ENCODE measurements at regions not wholly inside any gene's neighbourhood (a gene's known extent, or its start where the extent isn't known, plus 50 kb on each side); places are given as distances from the start of the nearest gene placed in this dataset.

DNA sequence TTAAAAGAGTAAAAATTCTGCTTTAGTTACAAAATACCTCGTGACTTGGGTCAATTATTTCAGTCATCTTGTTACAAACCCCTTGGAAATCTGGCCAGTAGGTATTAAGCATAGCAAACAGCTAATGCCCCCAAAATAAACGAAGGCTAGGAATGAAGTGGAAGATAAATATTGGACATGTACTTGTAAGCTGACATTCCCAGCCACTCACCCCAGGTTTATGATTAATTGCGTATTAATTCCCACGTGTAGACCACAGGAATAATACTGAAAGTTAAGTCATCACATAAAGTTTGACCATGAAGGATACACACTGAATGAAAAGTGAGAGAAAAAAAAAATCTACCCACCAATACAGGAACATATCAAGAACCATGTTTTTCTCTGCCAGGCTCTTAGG lies 936.5 kb upstream of the ADGRB3 start:
- no peaks in the 10 kb centered on the region for H3K36me3 ChIP-seq (ENCODE audit: control insufficient read depth in 2 of 2, extremely low read depth in 1 of 2, insufficient read depth in 2 of 2, low read length in 2 of 2)
- CTCF ChIA-PET = no interaction called here
- no peak overlapping the region for H2AFZ ChIP-seq (ENCODE audit: low read depth, low read length)
- TF ChIP-seq MYC (IDR thresholded peaks at IDR 0.05; ENCODE audit: low read depth, low read length) (no peak), EZH2 (IDR thresholded peaks at IDR 0.05; ENCODE audit: borderline replicate concordance, low read depth, low read length, severe bottlenecking) (no peak), GATA2 (IDR thresholded peaks at IDR 0.05; ENCODE audit: insufficient read depth, insufficient read length, low read depth, low read length) (no peak), FOS (IDR thresholded peaks at IDR 0.05; ENCODE audit: borderline replicate concordance, insufficient read depth, low read length) (no peak), POLR2AphosphoS5 (IDR thresholded peaks at IDR 0.05; ENCODE audit: insufficient read depth, low read depth, low read length) (no peak)
- no peaks in the 10 kb centered on the region for H3K79me2 ChIP-seq (ENCODE audit: control insufficient read depth, insufficient read depth, low read length)
- no peak overlapping the region for H3K27ac ChIP-seq (ENCODE audit: insufficient read depth, low read depth, low read length)
- no peak for DNase-seq (ENCODE audit: low read depth, low spot score)
- no peaks in the 10 kb centered on the region for H3K9me1 ChIP-seq (replicated peaks; ENCODE audit: control insufficient read depth, extremely low read depth, insufficient read depth, low read length)
- no TSS peak for BruUV-seq (replicated peaks)
- no peak overlapping the region for H3K9ac ChIP-seq (replicated peaks; ENCODE audit: extremely low read depth, insufficient read depth, low read length)
- H3K9me3 ChIP-seq (replicated peaks; ENCODE audit: control insufficient read depth, insufficient read depth, low read length) = no peaks in the 10 kb centered on the region
- intact Hi-C loops (cut with micrococcal nuclease) (no loop called here), dilution Hi-C loops (cut with MboI; ENCODE audit: extremely low pct_ligation_motif_present, low sequenced_read_pairs) (no loop called here)
- no peaks in the 10 kb centered on the region for H3K27me3 ChIP-seq (ENCODE audit: control insufficient read depth in 2 of 2, insufficient read depth in 2 of 2, low read length in 2 of 2)
- H3K4me2 ChIP-seq (ENCODE audit: insufficient read depth, low read length) = no peak overlapping the region
- FAIRE-seq = no peak
- no peak overlapping the region for H3K4me3 ChIP-seq (replicated peaks in 1 of 3; ENCODE audit: insufficient read depth in 1 of 3, low read depth in 1 of 3, low read length in 3 of 3)
- POLR2A ChIA-PET = no interaction called here
- H4K20me1 ChIP-seq (replicated peaks; ENCODE audit: control insufficient read depth, extremely low read depth, insufficient read depth, low read length) = no peaks in the 10 kb centered on the region
- H3K4me1 ChIP-seq (ENCODE audit: control insufficient read depth, extremely low read depth, insufficient read depth, low read length) = no peaks in the 10 kb centered on the region

DNA sequence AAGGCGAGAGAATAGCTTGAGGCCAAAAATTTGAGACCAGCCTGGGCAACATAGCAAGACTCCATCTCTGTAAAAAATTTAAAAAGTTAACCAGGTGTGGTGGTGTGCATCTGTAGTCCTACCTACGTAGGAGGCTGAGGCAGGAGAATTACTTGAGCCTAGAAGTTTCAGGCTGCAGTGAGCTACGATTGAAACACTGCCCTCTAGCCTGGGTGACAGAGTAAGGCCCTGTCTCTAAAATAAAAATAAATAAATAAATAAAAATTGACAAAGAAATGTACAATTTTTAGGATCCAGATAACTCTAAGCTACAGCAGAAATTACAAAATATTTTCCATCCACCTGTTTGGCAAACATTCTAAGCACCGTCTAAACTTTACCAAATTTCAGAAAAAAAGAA lies 941.0 kb upstream of the ADGRB3 start:
- no peak overlapping the region for H2AFZ ChIP-seq (ENCODE audit: low read depth, low read length)
- H3K9me3 ChIP-seq (replicated peaks; ENCODE audit: control insufficient read depth, insufficient read depth, low read length) = no peaks in the 10 kb centered on the region
- no peaks in the 10 kb centered on the region for H3K36me3 ChIP-seq (ENCODE audit: control insufficient read depth in 2 of 2, extremely low read depth in 1 of 2, insufficient read depth in 2 of 2, low read length in 2 of 2)
- ChIA-PET POLR2A (no interaction called here), CTCF (interaction anchor here (1.1 to 2.1 kb wide), 2 partner anchors 9 to 26 kb away, joined by 3 to 5 read pairs; no protein-coding TSS in a partner anchor)
- no peaks in the 10 kb centered on the region for H4K20me1 ChIP-seq (replicated peaks; ENCODE audit: control insufficient read depth, extremely low read depth, insufficient read depth, low read length)
- no peak overlapping the region for H3K4me3 ChIP-seq (replicated peaks in 1 of 3; ENCODE audit: insufficient read depth in 1 of 3, low read depth in 1 of 3, low read length in 3 of 3)
- no peak overlapping the region for H3K27ac ChIP-seq (ENCODE audit: insufficient read depth, low read depth, low read length)
- dilution Hi-C loops (cut with MboI; ENCODE audit: extremely low pct_ligation_motif_present, low sequenced_read_pairs) = no loop called here
- no peak for FAIRE-seq
- H3K4me2 ChIP-seq (ENCODE audit: insufficient read depth, low read length) = no peak overlapping the region
- no peaks in the 10 kb centered on the region for H3K79me2 ChIP-seq (ENCODE audit: control insufficient read depth, insufficient read depth, low read length)
- TF ChIP-seq POLR2AphosphoS5 (IDR thresholded peaks at IDR 0.05; ENCODE audit: insufficient read depth, low read depth, low read length) = no peak
- no peak for TF ChIP-seq EZH2 (IDR thresholded peaks at IDR 0.05; ENCODE audit: borderline replicate concordance, low read depth, low read length, severe bottlenecking)
- TF ChIP-seq JUN (IDR thresholded peaks at IDR 0.05; ENCODE audit: borderline replicate concordance, insufficient read depth, insufficient read length, low read depth) = no peak
- no peak for TF ChIP-seq MYC (IDR thresholded peaks at IDR 0.05; ENCODE audit: low read depth, low read length)
- TF ChIP-seq FOS (IDR thresholded peaks at IDR 0.05; ENCODE audit: borderline replicate concordance, insufficient read depth, low read length) = no peak
- no peak for TF ChIP-seq POLR2A (IDR thresholded peaks at IDR 0.05; ENCODE audit: low read depth, low read length)
- TF ChIP-seq CTCF (IDR thresholded peaks at IDR 0.05; ENCODE audit: extremely low read depth in 1 of 2, insufficient read depth in 1 of 2, low read depth in 1 of 2, low read length in 2 of 2) = no peak
- TF ChIP-seq MAX (IDR thresholded peaks at IDR 0.05; ENCODE audit: insufficient read depth, insufficient read length) = no peak
- no peak for TF ChIP-seq GATA2 (IDR thresholded peaks at IDR 0.05; ENCODE audit: insufficient read depth, insufficient read length, low read depth, low read length)
- no peaks in the 10 kb centered on the region for H3K9me1 ChIP-seq (replicated peaks; ENCODE audit: control insufficient read depth, extremely low read depth, insufficient read depth, low read length)
- intact Hi-C loops (cut with micrococcal nuclease) = no loop called here
- no peaks in the 10 kb centered on the region for H3K4me1 ChIP-seq (ENCODE audit: control insufficient read depth, extremely low read depth, insufficient read depth, low read length)
- no peaks in the 10 kb centered on the region for H3K27me3 ChIP-seq (ENCODE audit: control insufficient read depth in 2 of 2, insufficient read depth in 2 of 2, low read length in 2 of 2)
- DNase-seq (ENCODE audit: low read depth, low spot score) = no peak
- no TSS peak for BruUV-seq (replicated peaks)
- no peak overlapping the region for H3K9ac ChIP-seq (replicated peaks; ENCODE audit: extremely low read depth, insufficient read depth, low read length)

All from endothelial cell of umbilical vein (primary cell).